ENCODE measurements at regions not wholly inside any gene's neighbourhood (a gene's known extent, or its start where the extent isn't known, plus 50 kb on each side); places are given as distances from the start of the nearest gene placed in this dataset.
A peak's percentile ranks its signal among the peaks of the same experiment; 100 is the strongest.

GRCh38 chr2:128605421-128605820 lies 286.8 kb upstream of the HS6ST1 start:
- 86 to 95% methylated on average over 7 of the region's 7 CpGs for WGBS, 2 donors
- DNase-seq (ENCODE audit: low spot score in 2 of 2): peak in 1 of 2 donors; percentile 76
- H3K4me3 ChIP-seq (ENCODE audit: low read depth, poor library complexity, severe bottlenecking): no peak overlapping the region
- intact Hi-C loops (cut with DNase I; ENCODE audit: low total_unique reads): no loop called here
- TF ChIP-seq CTCF (IDR thresholded peaks at IDR 0.05) (no peak), POLR2A (IDR thresholded peaks at IDR 0.05) (no peak)

DNA sequence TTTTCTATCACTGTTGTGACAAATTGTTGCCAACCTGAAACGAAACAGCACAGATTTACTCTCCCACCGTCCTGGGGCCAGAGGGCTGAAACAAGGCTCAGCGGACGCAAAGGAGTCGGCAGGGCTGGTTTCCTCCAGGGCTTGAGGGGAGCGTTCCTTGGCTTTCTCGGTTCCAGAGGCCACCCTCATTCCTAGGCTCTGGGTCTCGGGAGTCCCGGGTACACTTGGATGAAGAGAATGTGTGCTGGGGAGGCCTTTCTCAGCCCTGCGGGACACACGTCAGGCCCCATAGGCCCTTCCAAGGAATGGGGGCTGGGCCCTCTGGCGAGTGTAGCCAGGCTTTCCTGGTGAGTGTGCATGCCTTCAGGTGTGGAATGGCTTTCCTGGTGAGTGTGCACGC lies 287.3 kb upstream of the HS6ST1 start:
- TF ChIP-seq POLR2A (IDR thresholded peaks at IDR 0.05): no peak
- TF ChIP-seq CTCF (IDR thresholded peaks at IDR 0.05): no peak
- WGBS, 2 donors: 91 to 94% methylated on average over 12 to 13 of the region's 13 CpGs
- intact Hi-C loops (cut with DNase I; ENCODE audit: low total_unique reads): no loop called here
- H3K4me3 ChIP-seq (ENCODE audit: low read depth, poor library complexity, severe bottlenecking): no peak overlapping the region
- peak in 1 of 2 donors; percentile 75 for DNase-seq (ENCODE audit: low spot score in 2 of 2)

- intact Hi-C loops (cut with DNase I; ENCODE audit: low total_unique reads): no loop called here
- DNase-seq (ENCODE audit: low spot score in 2 of 2): peak in 1 of 2 donors; percentile 61
- no peak for TF ChIP-seq POLR2A (IDR thresholded peaks at IDR 0.05)
- no peak for TF ChIP-seq CTCF (IDR thresholded peaks at IDR 0.05)
- 90 to 92% methylated on average over 6 of the region's 6 CpGs for WGBS, 2 donors
- no peak overlapping the region for H3K4me3 ChIP-seq (ENCODE audit: low read depth, poor library complexity, severe bottlenecking)
Observed at GRCh38 chr2:128606837-128607236, 288.2 kb upstream of the HS6ST1 start.

- no peak overlapping the region for H3K4me3 ChIP-seq (ENCODE audit: low read depth, poor library complexity, severe bottlenecking)
- peak in 1 of 2 donors; percentile 76 for DNase-seq (ENCODE audit: low spot score in 2 of 2)
- 68 to 75% methylated on average over 9 of the region's 9 CpGs for WGBS, 2 donors
- intact Hi-C loops (cut with DNase I; ENCODE audit: low total_unique reads): no loop called here
- TF ChIP-seq CTCF (IDR thresholded peaks at IDR 0.05): no peak
- TF ChIP-seq POLR2A (IDR thresholded peaks at IDR 0.05): no peak
Observed at GRCh38 chr2:128607440-128607839, 288.8 kb upstream of the HS6ST1 start.

GRCh38 chr2:128607911-128608506 lies 289.3 kb upstream of the HS6ST1 start:
- WGBS, 2 donors: 46 to 47% methylated on average over 15 to 23 of the region's 23 CpGs
- intact Hi-C loops (cut with DNase I; ENCODE audit: low total_unique reads): no loop called here
- DNase-seq (ENCODE audit: low spot score in 2 of 2): peak in 1 of 2 donors; percentile 82
- no peak for TF ChIP-seq POLR2A (IDR thresholded peaks at IDR 0.05)
- TF ChIP-seq CTCF (IDR thresholded peaks at IDR 0.05): no peak
- no peak overlapping the region for H3K4me3 ChIP-seq (ENCODE audit: low read depth, poor library complexity, severe bottlenecking)

Data from lower leg skin (tissue), 4 donors.